ENCODE measurements at regions not wholly inside any gene's neighbourhood (a gene's known extent, or its start where the extent isn't known, plus 50 kb on each side); places are given as distances from the start of the nearest gene placed in this dataset.

DNA sequence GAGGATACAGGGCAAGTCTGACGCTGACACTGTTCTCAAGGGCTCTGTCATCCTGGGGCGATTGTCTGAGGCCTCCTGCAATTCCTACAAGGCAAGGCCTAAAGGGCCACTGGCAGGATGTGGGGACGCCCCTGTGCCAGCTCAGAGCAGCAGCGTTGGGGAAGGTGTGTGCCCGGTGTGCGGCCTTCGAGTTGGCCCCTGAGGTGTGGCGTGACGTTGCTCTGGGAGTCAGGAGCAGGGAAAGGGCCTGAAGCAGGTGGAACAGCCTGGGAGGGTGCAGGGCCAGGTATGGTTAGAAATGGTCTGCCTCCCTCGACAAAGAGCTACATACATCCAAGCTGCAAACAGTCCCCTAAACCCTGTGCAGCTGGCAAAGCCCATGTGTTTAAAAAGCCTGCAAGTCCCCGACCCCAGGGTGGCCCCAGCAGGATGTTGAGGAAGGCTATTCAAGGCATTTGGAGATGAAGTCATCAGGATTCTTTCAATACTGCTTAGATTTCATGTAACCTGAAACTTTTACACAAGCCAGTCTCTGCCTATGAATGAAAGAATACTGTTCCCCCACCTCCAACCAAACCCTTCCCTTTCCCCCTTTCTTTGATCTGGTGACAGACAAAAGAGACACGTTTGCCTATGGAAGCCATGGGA lies 142.5 kb upstream of the TNS3 start:
- no peak for DNase-seq

DNA sequence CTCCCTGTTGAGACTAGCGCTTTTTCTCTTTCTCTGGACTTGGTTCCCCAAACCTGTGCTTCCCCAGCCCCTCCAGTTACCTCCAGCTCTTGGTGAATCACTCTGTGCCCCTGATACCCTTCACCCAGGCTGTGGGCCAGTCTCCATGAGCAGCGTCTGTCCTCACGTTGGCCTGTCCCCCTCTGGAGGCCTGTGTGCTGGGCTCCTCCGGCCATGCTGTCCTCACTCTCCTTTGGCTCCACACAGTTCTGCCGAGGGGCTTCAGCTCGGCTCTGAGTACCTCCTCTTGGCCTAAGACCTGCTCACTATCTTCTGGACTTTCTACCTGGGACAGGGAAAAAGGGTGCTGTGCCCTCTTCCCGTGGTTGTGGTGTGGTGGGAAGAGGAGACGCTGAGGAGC lies 140.2 kb upstream of the TNS3 start:
- DNase-seq: no peak

DNA sequence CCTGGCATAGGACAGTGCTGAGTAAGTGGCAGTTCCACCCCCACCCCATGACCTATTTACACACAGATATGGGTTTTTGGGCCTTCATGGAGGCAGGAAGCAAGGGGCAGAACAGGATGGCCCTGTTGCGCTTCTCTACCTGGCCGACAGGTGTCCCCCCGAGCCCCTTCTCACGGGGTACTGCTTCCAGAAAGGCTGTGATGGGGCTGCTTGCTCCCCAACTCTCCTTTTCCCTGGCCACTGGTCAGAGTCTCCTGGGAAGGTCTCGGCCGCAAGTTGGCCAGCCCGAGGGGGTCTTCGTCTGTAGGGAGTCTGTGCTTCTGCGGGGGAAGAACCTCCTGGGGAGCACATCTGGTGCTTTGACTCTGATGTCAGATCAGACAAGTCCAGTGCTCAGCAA lies 139.8 kb upstream of the TNS3 start:
- DNase-seq: no peak

- no peak for DNase-seq
These were observed 139.0 kb upstream of the TNS3 start for GRCh38 chr7:47720907-47721244.

GRCh38 chr7:47720141-47720906 lies 138.4 kb upstream of the TNS3 start:
- DNase-seq: no peak

DNA sequence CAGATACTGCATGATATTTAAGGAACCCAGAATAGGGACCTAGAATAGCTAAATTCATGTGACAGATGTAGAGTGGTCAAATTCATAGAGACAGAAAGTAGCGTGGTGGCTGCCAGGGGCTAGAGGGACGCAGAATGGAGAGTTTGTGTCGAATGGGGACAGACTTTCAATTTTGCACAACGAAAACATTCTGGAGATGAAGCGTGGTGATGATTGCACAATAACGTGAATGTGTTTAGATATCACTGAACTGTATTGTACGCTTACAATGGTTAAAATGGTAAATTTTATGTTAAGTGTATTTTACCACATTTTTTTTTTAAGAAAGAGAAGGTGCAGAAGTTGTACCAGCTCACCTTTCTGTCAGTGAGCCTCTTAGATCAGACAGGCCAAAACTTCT lies 137.8 kb upstream of the TNS3 start:
- no peak for DNase-seq

DNA sequence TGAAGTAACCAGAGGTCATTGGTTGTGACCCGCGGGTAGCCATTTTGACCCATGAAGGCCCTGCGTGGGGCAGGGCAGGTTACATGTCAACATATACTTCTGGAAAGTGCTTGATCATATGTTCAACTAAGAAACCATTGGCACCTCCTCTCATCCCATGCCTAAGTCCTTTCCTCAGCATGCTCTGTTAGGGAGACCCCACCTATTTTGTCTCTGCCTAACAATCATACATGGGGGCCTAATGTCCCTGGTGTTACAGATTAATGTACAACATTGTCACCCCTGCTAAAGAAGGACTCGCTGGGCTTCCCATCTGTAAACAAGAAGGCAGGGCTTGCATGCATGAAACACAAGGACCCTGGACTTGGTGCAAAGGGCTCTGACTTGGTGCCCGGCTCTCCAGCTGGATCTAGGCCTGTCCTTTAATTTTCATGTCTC lies 133.7 kb upstream of the TNS3 start:
- no peak for DNase-seq

GRCh38 chr7:47714669-47715607 lies 133.0 kb upstream of the TNS3 start:
- no peak for DNase-seq

DNA sequence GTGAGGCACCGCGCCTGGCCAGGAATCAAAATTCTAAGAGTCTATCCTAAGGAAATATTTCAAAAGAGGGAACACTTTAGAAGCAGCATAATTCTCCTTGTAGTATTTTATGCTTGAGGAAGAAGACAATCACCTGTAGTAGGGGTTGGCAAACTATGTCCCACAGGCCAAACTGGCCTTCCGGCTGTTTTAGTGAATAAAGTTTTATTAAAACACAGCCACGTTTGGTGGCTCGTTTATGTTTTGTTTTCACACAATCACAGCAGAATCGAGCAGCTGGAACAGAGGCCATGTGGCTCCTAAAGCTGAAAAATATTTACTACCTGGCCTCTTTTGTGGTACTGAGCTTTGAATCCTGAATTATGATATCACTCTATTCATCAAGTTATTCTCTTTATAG lies 131.7 kb upstream of the TNS3 start:
- DNase-seq: no peak

GRCh38 chr7:47712416-47712815 lies 130.5 kb upstream of the TNS3 start:
- no peak for DNase-seq

DNA sequence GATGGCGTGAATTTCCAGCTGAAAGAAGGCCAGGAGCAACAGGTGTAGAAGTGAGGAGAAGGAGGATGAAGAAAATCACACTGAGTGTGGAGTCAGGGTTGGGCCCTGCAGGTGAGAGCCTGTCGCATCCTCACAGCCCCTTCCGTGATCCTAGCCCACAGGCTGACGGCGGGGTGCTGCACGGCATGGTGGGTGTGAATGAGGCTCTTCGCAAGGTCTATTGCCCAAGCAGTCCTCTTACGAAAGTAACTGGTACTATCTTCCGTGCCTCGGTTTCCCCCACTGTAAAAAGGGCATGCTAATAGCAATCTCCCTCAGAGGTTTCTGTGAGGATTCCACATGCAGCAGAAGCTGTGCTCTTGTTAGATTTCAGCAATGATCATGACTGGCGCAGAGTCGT lies 129.9 kb upstream of the TNS3 start:
- DNase-seq: no peak

GRCh38 chr7:47710201-47710935 lies 128.5 kb upstream of the TNS3 start:
- DNase-seq: no peak

DNA sequence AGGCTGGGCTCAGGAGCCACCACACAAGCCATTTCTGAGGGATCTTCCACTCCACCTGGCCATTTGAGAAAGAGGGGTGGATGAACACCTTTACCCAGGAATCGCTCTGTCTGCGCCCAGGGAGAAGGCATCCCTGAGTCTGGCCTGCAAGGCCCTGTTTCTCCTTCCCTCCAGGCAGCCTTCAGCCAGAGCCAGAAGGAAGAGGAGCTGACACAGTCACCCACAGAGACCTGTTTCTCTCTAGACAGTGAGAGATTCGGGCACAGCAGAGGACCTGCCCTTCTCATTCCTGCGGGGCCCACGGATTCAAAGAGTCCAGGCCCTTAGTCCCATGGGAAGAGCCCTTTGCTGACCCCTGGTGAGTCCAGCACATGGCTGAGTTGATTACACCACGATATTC lies 127.5 kb upstream of the TNS3 start:
- no peak for DNase-seq

DNA sequence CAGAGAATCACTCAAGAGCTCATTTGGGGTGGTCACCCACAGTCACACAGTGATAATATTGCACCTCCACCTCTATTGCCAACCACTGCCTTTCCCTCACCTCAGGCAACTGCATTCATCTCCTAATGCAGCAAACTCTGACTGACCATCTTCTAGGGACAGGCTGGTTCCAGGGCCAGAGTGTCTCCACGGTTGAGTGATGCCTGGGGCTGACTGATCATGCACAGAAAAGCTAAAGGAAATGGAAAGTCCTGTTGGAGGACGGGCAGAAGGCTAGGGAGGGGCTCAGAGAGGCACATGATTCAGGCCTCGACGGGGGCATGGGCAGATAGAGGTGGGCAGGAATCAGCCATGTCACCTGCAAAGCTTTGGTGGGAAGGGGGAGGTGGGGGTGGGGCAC lies 127.1 kb upstream of the TNS3 start:
- DNase-seq: no peak

GRCh38 chr7:47707583-47707982 lies 125.7 kb upstream of the TNS3 start:
- no peak for DNase-seq

DNA sequence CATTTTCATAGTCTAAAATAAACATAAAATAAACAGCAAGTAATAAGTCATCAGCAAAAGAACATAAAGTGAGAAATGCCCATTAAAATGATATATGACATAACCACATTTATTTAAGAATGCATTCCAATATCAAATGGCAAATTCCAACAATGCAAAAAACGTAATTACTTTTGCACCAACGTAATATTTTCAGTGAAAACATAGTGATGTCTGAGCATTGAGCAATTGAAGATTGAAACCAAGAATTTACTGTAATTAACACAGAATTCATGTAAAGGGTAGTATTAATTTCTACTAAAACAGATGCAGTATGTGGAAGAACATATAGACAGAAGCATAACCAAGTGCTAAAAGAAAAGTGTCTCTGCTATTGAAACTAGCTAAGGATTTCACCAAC lies 123.0 kb upstream of the TNS3 start:
- no peak for DNase-seq

DNA sequence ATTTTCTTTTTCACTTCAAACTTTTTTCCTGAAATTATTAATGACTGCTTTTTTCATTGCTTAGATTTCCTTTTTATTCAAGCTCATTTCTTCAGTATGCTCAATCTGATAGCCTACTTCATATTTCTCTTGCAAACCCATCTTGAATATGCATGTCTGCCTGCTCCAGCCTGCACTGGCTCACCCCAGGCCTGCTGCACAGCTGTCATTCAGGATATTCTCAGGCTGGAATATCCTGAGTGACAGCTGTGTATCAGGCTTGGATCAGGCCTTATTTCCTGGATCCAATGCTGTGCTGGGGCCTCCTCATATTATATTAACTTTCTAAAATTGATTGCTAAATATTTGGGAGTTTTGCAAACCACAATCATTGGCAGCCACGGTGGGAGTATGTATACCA lies 120.2 kb upstream of the TNS3 start:
- no peak for DNase-seq

DNA sequence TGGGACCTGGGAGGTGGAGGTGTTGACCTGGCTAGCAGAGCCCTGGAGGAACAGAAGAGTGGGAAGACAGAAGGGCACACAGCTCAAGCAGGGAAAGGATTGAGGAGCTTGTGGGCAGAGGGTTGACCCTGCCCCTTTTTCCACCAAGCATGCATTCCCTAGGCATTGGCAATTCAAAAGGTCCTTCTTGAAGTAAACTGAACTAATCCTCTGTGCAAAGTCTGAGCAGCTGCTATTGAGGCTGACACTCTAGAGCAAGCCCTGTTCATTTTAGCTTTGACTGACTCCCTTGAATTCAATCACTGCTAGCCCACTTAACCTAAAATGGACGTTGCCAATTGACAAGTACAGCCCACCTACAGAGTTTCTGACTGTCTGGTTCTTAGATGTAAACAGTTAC lies 116.5 kb upstream of the TNS3 start:
- DNase-seq: no peak

- DNase-seq: no peak
These were observed 115.6 kb upstream of the TNS3 start for GRCh38 chr7:47697543-47697942.

GRCh38 chr7:47696152-47696710 lies 114.3 kb upstream of the TNS3 start:
- no peak for DNase-seq

- no peak for DNase-seq
These were observed 111.3 kb upstream of the TNS3 start for GRCh38 chr7:47693216-47693615.

- DNase-seq: no peak
These were observed 110.1 kb upstream of the TNS3 start for GRCh38 chr7:47691988-47692387.

Data from activated CD4-positive, alpha-beta T cell treated with anti-CD3 and anti-CD28 coated beads, Interleukin-10, Interleukin-2, amounts not matched to agents 100 ng/mL and 50 ng/mL, durations not matched to agents 16 hours and 8 hours (primary cell).